Activated CD8-positive, alpha-beta memory T cell treated with anti-CD3 and anti-CD28 coated beads, Interleukin-2, amount 10 ng/mL, durations not matched to agents 7 days and 5 days (primary cell): ENCODE measurements at regions not wholly inside any gene's neighbourhood (a gene's known extent, or its start where the extent isn't known, plus 50 kb on each side); places are given as distances from the start of the nearest gene placed in this dataset.

ENCODE experiments used
- ATAC-seq: fragments of 150-1000 bp; cut with Tn5 transposase; one replicate; pipeline ENCODE4 v1.10.0; 2021; ENCODE audit warnings: moderate library complexity
- CTCF ChIA-PET: fragments of 350-600 bp; sonication (Branson Sonifier 250); formaldehyde crosslinking; loops from one replicate; lab custom pipeline; 2021; ENCODE audit warnings: antibody characterized with exemption; lab: Charles Lee
- DNase-seq: peaks from one replicate; pipeline ENCODE4 v3.0.0-alpha.2; 2020
- H3K27ac Mint-ChIP-seq: one replicate; pipeline ENCODE4 v1.8.0; 2021; ENCODE audit warnings: mild to moderate bottlenecking, mixed read lengths
- H3K27me3 Mint-ChIP-seq: one replicate; pipeline ENCODE4 v1.8.0; 2021; ENCODE audit warnings: mixed read lengths
- H3K36me3 Mint-ChIP-seq: one replicate; pipeline ENCODE4 v1.8.0; 2021; ENCODE audit warnings: mild to moderate bottlenecking, mixed read lengths
- H3K4me1 Mint-ChIP-seq: one replicate; pipeline ENCODE4 v1.8.0; 2021; ENCODE audit warnings: mixed read lengths
- H3K4me3 Mint-ChIP-seq: one replicate; pipeline ENCODE4 v1.8.0; 2021; ENCODE audit warnings: mild to moderate bottlenecking, moderate library complexity, mixed read lengths
- H3K9me3 Mint-ChIP-seq: one replicate; pipeline ENCODE4 v1.8.0; 2022; ENCODE audit warnings: low read depth, mixed read lengths

DNA sequence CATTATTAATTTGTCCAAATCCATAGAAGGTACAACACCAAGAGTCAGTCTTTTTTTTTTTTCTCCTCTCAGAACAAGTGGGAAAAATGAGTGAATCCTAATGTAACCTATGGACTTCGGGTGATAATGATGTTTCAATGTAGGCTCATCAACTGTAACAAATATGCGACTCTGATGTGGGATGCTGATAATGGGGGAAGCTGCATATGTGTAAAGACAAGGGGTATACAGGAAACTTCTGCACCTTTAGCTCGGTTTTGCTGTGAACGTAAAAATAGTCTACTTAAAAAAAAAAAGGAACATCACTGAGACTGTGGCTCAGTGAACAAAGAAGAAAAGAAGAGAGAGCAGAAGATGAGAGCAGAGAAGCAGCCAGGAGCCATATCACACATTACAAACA, 78.3 kb upstream of the ARHGAP32 start:
- H3K9me3 Mint-ChIP-seq, result no peaks in the 10 kb centered on the region
- H3K36me3 Mint-ChIP-seq, result no peaks in the 10 kb centered on the region
- no peak overlapping the region for H3K27ac Mint-ChIP-seq
- H3K4me3 Mint-ChIP-seq, result no peak overlapping the region
- CTCF ChIA-PET, result no interaction called here
- H3K4me1 Mint-ChIP-seq, result no peaks in the 10 kb centered on the region
- peaks cover 12% of the 10 kb centered on the region for H3K27me3 Mint-ChIP-seq
- DNase-seq, result no peak
- ATAC-seq, result no peak

DNA sequence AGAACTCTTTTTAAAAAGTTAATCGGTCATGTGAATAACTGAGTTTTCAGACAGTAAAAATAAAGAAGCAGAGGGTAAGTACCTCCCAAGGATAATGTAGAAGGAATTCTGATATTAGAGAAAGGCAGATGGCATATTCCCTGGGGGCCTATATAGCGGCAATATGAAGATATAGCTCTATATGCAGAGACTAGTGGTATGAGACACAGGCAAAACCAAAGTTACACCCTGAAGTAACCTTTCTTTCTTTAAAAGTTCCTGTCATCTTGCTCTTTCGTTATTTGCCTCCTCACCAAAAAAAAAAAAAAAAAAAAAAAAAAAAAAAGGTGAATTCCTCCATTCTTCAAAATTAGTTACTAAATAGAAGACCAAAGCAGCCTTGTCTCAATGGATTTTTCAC, 76.2 kb upstream of the ARHGAP32 start:
- Mint-ChIP-seq H3K4me3 (no peak overlapping the region), H3K4me1 (no peaks in the 10 kb centered on the region), H3K27ac (no peak overlapping the region), H3K9me3 (no peaks in the 10 kb centered on the region), H3K27me3 (peaks cover 6% of the 10 kb centered on the region), H3K36me3 (no peaks in the 10 kb centered on the region)
- no peak for DNase-seq
- no peak for ATAC-seq
- CTCF ChIA-PET, result interaction anchor here (1.6 kb wide), 1 partner anchor 384 kb away, joined by 4 read pairs; no protein-coding TSS in a partner anchor

DNA sequence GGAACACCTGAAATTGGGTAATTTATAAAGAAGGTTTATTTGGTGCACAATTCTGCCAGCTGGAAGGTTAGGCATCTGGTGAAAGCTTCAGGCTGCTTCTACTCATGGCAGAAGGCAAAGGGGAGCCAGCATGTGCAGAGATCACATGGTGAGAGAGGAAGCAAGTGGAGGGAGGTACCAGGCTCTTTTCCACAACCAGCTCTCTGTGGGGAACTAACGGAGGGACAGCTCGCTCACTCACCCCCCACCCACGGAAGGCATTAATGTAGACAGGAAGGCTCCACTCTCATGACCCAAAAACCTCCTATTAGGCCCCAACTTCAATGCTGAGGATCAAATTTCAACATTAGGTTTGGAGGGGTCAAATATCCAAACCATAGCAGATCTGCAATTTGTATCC, 75.6 kb upstream of the ARHGAP32 start:
- Mint-ChIP-seq H3K4me1 (no peaks in the 10 kb centered on the region), H3K27me3 (peaks cover 3% of the 10 kb centered on the region), H3K4me3 (no peak overlapping the region), H3K36me3 (no peaks in the 10 kb centered on the region), H3K27ac (no peak overlapping the region), H3K9me3 (no peaks in the 10 kb centered on the region)
- CTCF ChIA-PET, result interaction anchor here (1.6 kb wide), 1 partner anchor 383 kb away, joined by 4 read pairs; no protein-coding TSS in a partner anchor
- ATAC-seq, result no peak
- DNase-seq, result no peak

- CTCF ChIA-PET, result no interaction called here
- no peak overlapping the region for H3K4me3 Mint-ChIP-seq
- H3K9me3 Mint-ChIP-seq, result no peaks in the 10 kb centered on the region
- DNase-seq (no peak), ATAC-seq (no peak)
- peaks cover 3% of the 10 kb centered on the region for H3K27me3 Mint-ChIP-seq
- no peak overlapping the region for H3K27ac Mint-ChIP-seq
- H3K4me1 Mint-ChIP-seq, result no peaks in the 10 kb centered on the region
- H3K36me3 Mint-ChIP-seq, result no peaks in the 10 kb centered on the region
These were observed 74.4 kb upstream of the ARHGAP32 start for GRCh38 chr11:129266536-129266935.

GRCh38 chr11:129265125-129265788, 73.1 kb upstream of the ARHGAP32 start:
- Mint-ChIP-seq H3K36me3 (no peaks in the 10 kb centered on the region), H3K4me1 (no peaks in the 10 kb centered on the region), H3K27ac (no peak overlapping the region), H3K9me3 (no peaks in the 10 kb centered on the region), H3K27me3 (no peaks in the 10 kb centered on the region), H3K4me3 (no peak overlapping the region)
- ATAC-seq, result no peak
- CTCF ChIA-PET, result no interaction called here
- no peak for DNase-seq

DNA sequence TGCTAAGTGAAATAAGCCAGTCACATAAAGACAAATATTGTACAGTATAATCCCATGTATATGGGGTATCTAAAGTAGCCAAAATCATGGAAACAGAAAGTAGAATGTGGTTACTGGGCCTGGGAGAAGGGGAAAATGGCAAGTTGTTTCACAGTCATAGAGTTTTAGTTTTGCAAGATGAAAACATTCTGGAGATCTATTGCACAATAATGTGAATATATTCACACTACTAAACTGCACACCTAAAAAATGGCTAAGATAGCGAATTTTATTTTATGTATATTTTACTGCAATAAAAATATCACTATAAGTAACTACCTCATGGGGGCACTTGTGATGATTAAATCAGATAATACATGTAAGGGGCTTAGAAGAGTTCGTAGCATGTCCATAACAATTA, 72.0 kb upstream of the ARHGAP32 start:
- no peak for DNase-seq
- CTCF ChIA-PET, result no interaction called here
- Mint-ChIP-seq H3K4me1 (no peaks in the 10 kb centered on the region), H3K9me3 (no peaks in the 10 kb centered on the region), H3K27ac (no peak overlapping the region), H3K27me3 (no peaks in the 10 kb centered on the region), H3K4me3 (no peak overlapping the region), H3K36me3 (no peaks in the 10 kb centered on the region)
- ATAC-seq, result no peak

DNA sequence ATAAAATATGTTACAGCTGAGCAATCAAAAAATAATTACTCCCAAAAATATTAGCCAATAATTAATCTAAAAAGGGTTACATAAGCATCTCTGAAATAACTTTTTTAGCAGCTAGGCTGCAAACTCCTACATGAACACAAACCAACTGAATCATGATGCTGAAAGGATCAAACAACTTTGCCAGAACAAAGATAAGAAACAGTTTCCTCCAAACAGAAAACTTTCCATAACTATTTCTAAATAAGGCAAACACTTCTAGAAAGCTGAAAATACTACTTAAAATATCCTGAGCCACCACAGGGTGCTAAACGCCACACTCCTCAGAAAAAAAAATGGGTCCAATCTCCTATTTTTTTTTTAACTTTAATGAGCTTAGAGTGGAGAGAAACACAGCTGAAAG, 68.6 kb upstream of the ARHGAP32 start:
- no peaks in the 10 kb centered on the region for H3K27me3 Mint-ChIP-seq
- no peak overlapping the region for H3K27ac Mint-ChIP-seq
- CTCF ChIA-PET, result interaction anchor here (1.1 kb wide), 1 partner anchor 376 kb away, joined by 3 read pairs; no protein-coding TSS in a partner anchor
- no peaks in the 10 kb centered on the region for H3K9me3 Mint-ChIP-seq
- no peak for ATAC-seq
- no peaks in the 10 kb centered on the region for H3K36me3 Mint-ChIP-seq
- H3K4me3 Mint-ChIP-seq, result no peak overlapping the region
- DNase-seq, result no peak
- no peaks in the 10 kb centered on the region for H3K4me1 Mint-ChIP-seq

GRCh38 chr11:129259931-129260348, 67.8 kb upstream of the ARHGAP32 start:
- Mint-ChIP-seq H3K9me3 (no peaks in the 10 kb centered on the region), H3K27ac (no peak overlapping the region), H3K4me3 (no peak overlapping the region), H3K27me3 (no peaks in the 10 kb centered on the region), H3K4me1 (no peaks in the 10 kb centered on the region), H3K36me3 (no peaks in the 10 kb centered on the region)
- CTCF ChIA-PET, result interaction anchor here (0.6 to 1.6 kb wide), 2 partner anchors 45 to 72 kb away, joined by 3 to 5 read pairs; no protein-coding TSS in a partner anchor
- no peak for ATAC-seq
- DNase-seq, result no peak

DNA sequence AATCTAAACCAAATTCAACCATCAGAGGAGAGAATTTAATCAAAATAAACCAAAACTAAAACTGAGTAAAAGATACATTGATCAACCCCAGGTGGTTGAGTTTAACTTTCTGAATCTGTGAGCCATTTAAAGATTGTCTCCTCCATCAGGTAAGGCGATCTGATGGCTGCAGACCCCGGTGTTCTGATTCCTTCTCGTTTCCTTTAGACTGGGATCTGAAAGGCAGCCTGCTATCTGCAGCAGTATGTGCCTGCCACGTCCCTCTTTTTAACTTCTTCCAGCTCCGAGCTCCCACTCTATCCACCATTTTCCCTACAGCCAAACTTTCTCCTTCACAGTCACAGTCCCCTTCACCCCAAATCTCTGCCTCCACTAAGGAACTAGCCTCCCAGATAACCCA, 66.1 kb upstream of the ARHGAP32 start:
- CTCF ChIA-PET, result interaction anchor here (1.6 kb wide), 1 partner anchor 73 kb away, joined by 5 read pairs; no protein-coding TSS in a partner anchor
- ATAC-seq (no peak), DNase-seq (no peak)
- Mint-ChIP-seq H3K9me3 (no peaks in the 10 kb centered on the region), H3K4me3 (no peak overlapping the region), H3K36me3 (no peaks in the 10 kb centered on the region), H3K4me1 (no peaks in the 10 kb centered on the region), H3K27me3 (no peaks in the 10 kb centered on the region), H3K27ac (no peak overlapping the region)

DNA sequence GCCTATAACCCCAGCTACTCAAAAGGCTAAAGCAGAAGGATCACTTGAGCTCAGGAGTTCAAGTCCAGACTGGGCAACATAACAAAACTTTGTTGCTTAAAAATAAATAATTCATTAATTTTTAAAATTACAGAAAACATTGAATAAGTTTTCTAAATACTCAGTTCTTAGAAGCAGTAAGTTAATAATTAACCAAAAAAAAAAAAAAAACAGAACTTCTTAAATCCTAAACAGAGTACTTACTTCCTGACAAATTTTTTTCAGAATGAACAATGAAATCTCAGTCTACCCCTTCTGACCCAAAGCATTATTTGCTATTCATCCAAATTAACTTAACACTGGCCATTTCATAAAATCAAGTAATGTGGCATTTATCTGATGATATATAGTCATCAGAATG, 65.4 kb upstream of the ARHGAP32 start:
- Mint-ChIP-seq H3K9me3 (no peaks in the 10 kb centered on the region), H3K4me3 (no peak overlapping the region), H3K4me1 (no peaks in the 10 kb centered on the region), H3K36me3 (no peaks in the 10 kb centered on the region), H3K27ac (no peak overlapping the region), H3K27me3 (no peaks in the 10 kb centered on the region)
- CTCF ChIA-PET, result no interaction called here
- DNase-seq (no peak), ATAC-seq (no peak)

DNA sequence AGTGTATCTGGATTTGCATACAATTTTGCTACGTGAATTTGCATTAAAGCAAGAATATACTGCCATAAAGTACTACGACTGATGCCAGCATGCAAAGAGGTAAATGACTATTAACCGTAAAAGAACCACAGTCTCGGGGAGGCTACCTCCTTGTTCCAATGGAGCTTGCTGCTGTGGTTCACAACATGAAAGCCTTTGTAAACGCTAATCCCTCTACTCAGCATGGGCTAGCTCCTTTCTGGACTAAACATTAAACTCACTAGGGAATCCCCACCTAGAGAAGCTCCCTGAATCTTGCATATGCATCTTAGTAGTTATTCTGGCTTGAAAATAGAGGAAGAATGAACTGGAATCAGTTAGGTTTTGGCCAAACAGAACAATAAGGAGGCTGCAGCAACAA, 60.5 kb upstream of the ARHGAP32 start:
- CTCF ChIA-PET, result interaction anchor here (0.6 kb wide), 1 partner anchor 210 kb away, joined by 5 read pairs; no protein-coding TSS in a partner anchor
- Mint-ChIP-seq H3K4me3 (no peak overlapping the region), H3K27me3 (no peaks in the 10 kb centered on the region), H3K4me1 (peaks cover 1% of the 10 kb centered on the region), H3K36me3 (no peaks in the 10 kb centered on the region), H3K27ac (no peak overlapping the region), H3K9me3 (no peaks in the 10 kb centered on the region)
- ATAC-seq, result no peak
- no peak for DNase-seq

- CTCF ChIA-PET, result no interaction called here
- Mint-ChIP-seq H3K4me1 (peaks cover 4% of the 10 kb centered on the region), H3K27ac (no peak overlapping the region), H3K9me3 (no peaks in the 10 kb centered on the region), H3K36me3 (no peaks in the 10 kb centered on the region), H3K27me3 (no peaks in the 10 kb centered on the region), H3K4me3 (no peak overlapping the region)
- no peak for DNase-seq
- no peak for ATAC-seq
These were observed 58.9 kb upstream of the ARHGAP32 start for GRCh38 chr11:129251067-129251466.

DNA sequence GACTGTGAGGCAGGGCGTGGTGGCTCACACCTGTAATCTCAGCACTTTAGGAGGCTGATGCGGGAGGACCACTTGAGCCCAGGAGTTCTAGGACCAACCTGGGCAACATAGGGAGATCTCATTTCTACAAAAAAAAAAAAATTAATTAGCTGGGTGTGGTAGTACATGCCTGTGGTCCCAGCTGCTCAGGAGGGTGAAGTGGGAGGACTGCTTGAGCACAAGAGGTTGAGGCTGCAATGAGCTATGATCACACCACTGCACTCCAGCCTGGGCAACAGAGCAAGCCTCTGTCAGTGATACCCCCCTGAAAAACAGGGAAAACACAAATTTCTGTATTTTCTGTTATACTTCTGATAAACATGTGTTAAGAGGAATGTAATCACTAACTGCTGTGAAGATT, 57.8 kb upstream of the ARHGAP32 start:
- H3K4me3 Mint-ChIP-seq, result no peak overlapping the region
- CTCF ChIA-PET, result no interaction called here
- no peaks in the 10 kb centered on the region for H3K9me3 Mint-ChIP-seq
- H3K27ac Mint-ChIP-seq, result no peak overlapping the region
- peaks cover 4% of the 10 kb centered on the region for H3K4me1 Mint-ChIP-seq
- H3K36me3 Mint-ChIP-seq, result no peaks in the 10 kb centered on the region
- ATAC-seq (no peak), DNase-seq (no peak)
- no peaks in the 10 kb centered on the region for H3K27me3 Mint-ChIP-seq

GRCh38 chr11:129249351-129249750, 57.2 kb upstream of the ARHGAP32 start:
- no peak for ATAC-seq
- no peaks in the 10 kb centered on the region for H3K9me3 Mint-ChIP-seq

More at GRCh38 chr11:129249351-129249750, 57.2 kb upstream of the ARHGAP32 start:
- no peak overlapping the region for H3K4me3 Mint-ChIP-seq
- H3K27me3 Mint-ChIP-seq, result no peaks in the 10 kb centered on the region
- no peak for DNase-seq
- no peaks in the 10 kb centered on the region for H3K36me3 Mint-ChIP-seq
- CTCF ChIA-PET, result no interaction called here
- H3K4me1 Mint-ChIP-seq, result peaks cover 4% of the 10 kb centered on the region
- no peak overlapping the region for H3K27ac Mint-ChIP-seq
